ENCODE measurements at regions not wholly inside any gene's neighbourhood (a gene's known extent, or its start where the extent isn't known, plus 50 kb on each side); places are given as distances from the start of the nearest gene placed in this dataset.
"Not testable (repeated sequence)": the region's sequence is repeated elsewhere in the genome, so short reads cannot be mapped to it uniquely, and the experiment has no call there.

DNA sequence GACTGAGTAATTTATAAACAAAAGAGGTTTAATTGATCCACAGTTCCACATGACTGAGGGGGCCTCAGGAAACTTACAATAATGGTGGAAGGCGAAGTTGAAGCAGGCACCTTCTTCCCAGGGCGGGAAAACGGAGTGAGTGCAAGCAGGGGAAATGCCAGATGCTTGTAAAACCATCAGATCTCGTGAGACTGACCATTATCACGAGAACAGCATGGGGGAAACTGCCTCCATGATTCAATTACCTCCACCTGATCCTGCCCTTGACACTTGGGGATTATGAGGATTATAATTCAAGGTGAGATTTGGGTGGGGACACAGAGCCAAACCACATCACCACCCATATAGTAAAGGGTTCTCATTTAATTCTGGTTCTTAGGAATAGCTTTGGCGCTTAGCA lies 219.5 kb upstream of the ATP5MC3 start:
- no peak for DNase-seq

DNA sequence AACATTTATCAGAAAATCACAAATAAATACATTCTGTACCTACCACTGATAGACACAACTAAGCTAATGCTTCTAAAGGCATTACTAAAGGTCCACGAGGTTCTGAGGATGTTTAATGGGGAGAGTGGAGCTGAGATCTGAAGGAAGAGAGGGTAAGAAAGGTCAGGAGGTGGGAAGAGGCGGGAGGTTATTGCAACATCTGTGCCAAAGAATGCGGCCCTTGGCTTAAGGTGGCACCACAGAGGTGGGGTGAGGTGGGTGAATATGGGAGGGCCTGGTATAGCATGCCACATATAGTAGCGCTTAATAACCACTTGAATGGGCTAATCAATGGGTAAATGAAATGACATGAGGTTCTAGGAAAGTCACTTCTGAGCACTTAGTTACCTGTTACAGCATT lies 217.8 kb upstream of the ATP5MC3 start:
- no peak for DNase-seq

DNA sequence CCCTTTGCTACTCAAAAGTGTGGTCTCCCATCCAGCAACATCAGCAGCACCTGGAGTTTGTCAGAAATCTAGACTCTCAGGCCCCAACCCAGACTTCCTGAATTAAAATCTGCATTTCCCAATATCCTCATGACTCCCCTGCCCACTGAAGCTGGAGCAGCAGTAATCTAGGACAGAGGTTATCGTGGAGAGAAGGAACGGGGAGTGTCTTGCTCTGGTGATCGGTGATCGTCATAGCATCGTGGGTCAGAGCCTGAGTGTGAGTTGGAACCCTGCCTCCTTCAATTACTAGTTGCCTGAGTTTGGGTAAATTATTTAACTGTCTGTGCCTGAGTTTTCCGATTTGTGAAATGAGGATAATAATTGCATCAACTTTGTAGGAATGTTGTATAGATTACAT lies 217.3 kb upstream of the ATP5MC3 start:
- DNase-seq, result no peak

DNA sequence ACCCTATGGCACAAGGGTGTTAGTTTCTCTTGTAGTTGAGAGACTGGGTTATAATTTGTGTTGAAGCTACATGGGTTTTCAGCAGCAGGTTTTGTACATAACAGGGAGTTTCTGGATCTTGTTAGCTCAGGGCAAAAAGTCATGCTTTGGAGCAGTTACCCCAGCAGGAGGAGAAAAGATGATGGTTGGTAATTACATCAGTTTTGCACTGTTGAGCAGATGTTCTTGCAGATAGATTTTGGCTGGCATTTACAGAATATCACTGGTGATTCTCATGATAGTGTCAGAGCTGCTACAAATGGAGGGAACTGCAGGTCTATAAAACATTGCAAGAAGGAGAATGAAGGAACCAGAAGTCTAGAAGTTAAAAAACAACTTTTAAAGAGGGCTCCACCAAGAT lies 215.2 kb upstream of the ATP5MC3 start:
- no peak for DNase-seq

GRCh38 chr2:175393851-175394250 lies 212.3 kb upstream of the ATP5MC3 start:
- DNase-seq, result no peak

GRCh38 chr2:175383286-175383685 lies 201.8 kb upstream of the ATP5MC3 start:
- DNase-seq, result no peak

GRCh38 chr2:175373729-175374128 lies 192.2 kb upstream of the ATP5MC3 start:
- no peak for DNase-seq

DNA sequence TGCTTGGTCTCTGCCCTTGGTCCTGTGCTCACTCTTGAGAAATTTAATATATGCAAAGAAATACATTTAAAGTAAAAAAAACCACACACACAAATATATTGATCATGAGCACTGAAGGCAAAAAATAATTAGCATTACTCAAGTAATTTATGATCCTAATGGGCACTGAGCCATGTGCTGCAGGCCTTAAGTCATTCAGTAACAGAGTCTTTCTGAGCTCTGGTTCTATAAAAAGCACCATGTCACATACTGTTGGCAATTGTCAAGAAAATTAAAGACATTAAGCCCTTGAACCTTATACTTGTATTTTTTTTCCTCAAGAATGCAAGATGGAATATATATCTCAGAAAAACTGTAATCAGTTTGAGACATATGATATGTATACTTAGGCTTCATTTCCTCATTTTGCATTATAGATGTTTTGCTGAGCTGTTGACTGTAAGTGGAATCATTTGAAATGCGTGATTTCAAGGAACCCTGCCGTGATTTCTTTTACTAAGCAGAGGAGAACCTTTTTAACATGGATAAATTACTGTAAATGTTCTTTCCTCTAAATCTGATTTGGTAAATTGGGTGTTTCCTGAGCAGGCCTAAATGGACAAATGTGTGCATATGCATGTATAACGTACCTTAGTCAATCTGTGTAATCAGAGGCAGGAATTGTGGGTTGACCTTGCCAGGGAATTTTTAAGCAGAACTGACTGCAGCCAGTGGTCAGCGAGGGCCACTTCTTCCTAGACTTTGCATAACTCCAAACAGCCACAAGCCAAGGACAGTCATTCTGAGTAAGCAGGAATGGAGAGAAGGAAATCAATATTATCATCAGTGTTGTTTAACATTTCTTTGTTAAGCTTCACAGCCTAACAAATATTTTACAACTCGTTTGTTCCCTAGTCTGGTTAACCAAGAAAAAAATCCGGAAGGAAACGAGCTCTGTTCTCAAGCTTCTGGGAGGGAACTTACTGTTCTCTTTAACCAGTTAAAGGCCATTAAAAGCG lies 191.5 kb upstream of the ATP5MC3 start:
- no peak for DNase-seq

DNA sequence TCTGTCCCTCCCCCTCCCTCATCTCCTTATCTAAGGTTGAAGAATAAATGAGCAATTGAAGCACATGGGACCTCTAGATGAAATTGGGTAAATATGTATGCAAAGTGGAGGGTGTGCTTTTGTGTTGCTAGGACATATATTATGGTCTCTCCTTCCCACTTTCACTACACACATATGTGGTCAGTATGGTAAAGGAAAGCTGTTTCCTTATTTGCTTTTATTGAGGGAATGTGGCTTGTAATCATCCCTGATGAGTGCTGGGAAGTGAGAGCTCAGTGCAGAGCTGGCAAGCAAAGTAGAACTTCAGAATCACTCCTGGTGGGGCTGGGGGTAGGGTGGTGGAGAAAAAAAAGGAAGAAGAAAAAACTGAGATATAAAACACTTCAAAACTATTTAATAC lies 189.9 kb upstream of the ATP5MC3 start:
- no peak for DNase-seq

DNA sequence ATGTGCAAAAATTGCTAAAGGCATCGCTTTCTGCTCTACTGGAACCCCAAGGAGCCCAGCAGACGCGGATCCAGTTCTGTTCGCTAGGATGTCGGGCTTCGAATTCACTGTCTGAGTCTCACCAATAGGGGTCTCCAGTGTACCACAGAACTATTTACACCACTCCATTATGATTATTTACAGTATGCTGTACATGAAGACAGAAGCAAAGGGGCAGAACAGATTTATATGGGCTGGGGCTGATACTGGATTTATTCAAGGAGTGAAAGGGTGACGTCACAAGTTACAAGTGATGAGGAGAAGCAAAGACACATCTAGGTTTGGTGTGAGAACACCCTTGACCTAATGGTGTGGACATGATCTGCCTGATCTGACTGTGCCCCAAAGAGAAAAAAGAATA lies 185.3 kb upstream of the ATP5MC3 start:
- no peak for DNase-seq

- no peak for DNase-seq
These were observed 182.2 kb upstream of the ATP5MC3 start for GRCh38 chr2:175363699-175364098.

GRCh38 chr2:175362331-175362730 lies 180.8 kb upstream of the ATP5MC3 start:
- DNase-seq, result no peak

- DNase-seq, result no peak
These were observed 178.2 kb upstream of the ATP5MC3 start for GRCh38 chr2:175359710-175360109.

GRCh38 chr2:175356901-175357300 lies 175.4 kb upstream of the ATP5MC3 start:
- DNase-seq, result no peak

- DNase-seq, result no peak
These were observed 173.7 kb upstream of the ATP5MC3 start for GRCh38 chr2:175355246-175355645.

GRCh38 chr2:175353275-175353674 lies 171.8 kb upstream of the ATP5MC3 start:
- no peak for DNase-seq

DNA sequence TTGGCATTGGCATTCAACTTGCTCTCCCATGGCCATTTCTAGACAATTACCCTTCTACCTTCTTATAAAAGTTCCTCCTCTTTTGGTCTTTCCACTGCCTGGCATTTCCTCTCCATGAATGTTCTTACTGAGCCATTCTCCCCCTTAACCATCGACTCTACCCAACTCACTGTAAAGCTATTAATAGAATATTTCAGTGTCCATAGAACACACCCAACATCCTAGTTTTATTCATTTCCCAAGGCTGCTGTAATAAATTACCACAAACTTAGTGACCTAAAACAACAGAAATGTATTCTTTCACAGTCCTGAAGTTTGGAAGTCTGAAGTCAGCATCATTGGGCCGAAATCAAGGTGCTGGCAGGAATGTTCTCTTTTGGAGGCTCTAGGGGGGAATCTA lies 170.0 kb upstream of the ATP5MC3 start:
- DNase-seq, result no peak

DNA sequence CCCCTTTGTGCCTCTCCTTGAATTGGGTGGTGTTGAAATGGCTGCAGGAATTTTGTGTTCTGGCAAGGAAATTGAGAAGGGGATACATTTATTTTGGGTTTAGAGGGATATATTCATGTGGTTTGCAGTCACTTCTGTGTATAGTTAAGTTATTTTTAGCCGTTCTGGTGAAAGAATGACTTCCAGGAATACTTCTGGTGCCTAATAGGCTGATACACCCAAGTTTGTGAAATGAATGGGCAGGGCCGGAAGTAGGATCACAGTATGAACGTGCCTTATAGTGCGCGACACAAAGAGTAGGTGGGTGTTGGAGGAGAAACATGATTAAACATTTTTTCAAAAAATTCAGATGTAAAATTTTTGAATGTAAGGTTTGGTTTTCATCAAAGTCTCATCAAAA lies 168.6 kb upstream of the ATP5MC3 start:
- no peak for DNase-seq

DNA sequence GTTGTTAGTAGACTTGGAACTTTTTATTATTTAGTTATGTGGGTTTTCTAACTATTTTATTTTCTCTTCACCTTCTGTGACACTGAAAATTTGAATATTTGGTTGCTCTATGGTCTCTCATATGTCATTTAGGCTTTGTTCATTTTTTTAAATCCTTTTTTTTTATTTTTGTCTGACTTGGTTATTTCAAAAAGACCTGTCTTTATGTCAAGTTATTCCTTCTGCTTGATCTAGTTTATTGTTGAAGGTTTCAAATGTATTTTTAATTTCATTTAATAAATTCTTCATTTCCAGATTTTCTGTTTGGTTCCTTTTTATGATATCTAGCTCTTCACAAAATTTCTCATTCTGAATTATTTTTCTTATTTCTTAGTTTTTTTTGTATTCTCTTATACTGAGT lies 160.6 kb upstream of the ATP5MC3 start:
- DNase-seq, result no peak

DNA sequence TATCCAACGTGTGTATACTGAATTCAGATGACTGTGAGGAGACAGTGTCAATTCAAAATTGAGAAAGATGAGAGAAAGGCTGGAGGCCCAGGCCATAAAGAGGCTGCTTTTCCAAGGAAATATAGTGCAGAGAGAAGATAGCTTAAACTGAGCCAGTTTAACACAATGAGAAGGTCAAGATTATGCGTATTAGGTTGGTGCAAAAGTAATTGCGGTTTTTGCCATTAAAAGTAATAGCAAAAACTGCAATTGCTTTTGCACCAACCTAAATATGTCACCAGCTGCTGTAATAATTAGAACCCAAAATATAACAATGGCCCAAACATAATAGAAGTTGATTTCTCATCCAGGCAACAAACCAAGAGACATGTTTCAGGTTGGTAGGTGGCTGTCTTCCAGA lies 148.7 kb upstream of the ATP5MC3 start:
- DNase-seq, result no peak

DNA sequence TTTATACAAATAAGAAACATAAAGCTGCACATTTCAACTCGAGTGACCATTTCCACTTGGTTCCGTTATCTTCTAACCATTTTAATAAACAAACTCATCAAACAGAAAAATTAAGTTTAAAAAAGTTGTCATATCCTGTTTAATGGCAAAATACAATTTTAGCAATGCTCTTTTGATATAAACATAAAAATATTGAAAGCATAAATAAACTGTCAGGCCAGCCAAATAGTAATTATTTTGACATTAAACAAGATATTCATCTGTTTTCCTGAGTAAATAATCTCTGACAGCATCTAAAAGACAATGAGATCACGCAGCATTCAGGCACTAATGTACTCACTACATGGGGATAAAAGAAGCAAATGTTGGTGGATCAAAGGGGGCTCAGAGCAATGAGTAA lies 145.3 kb upstream of the ATP5MC3 start:
- DNase-seq, result no peak

DNA sequence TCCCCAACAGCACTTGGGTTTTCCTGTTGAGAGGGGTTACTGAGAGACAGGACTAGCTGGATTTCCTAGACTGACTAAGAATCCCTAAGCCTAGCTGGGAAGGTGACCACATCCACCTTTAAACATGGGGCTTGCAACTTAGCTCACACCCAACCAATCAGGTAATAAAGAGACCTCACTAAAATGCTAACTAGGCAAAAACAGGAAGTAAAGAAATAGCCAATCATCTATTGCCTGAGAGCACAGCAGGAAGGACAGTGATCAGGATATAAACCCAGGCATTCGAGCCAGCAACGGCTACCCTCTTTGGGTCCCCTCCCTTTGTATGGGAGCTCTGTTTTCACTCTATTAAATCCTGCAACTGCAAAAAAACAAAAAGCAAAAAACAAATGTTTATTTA lies 144.7 kb upstream of the ATP5MC3 start:
- DNase-seq, result not testable (repeated sequence)

GRCh38 chr2:175323162-175323561 lies 141.7 kb upstream of the ATP5MC3 start:
- DNase-seq, result no peak

- no peak for DNase-seq
These were observed 137.0 kb upstream of the ATP5MC3 start for GRCh38 chr2:175318542-175318941.

- DNase-seq, result no peak
These were observed 136.2 kb upstream of the ATP5MC3 start for GRCh38 chr2:175317751-175318150.

Data from CD4-positive, alpha-beta T cell treated with Interleukin-17A for 4 hours (primary cell).